ENCODE measurements at regions not wholly inside any gene's neighbourhood (a gene's known extent, or its start where the extent isn't known, plus 50 kb on each side); places are given as distances from the start of the nearest gene placed in this dataset.

- no peak for TF ChIP-seq POLR2AphosphoS5 (IDR thresholded peaks at IDR 0.05; ENCODE audit: low read depth, low read length)
- TF ChIP-seq, protein P1, sequence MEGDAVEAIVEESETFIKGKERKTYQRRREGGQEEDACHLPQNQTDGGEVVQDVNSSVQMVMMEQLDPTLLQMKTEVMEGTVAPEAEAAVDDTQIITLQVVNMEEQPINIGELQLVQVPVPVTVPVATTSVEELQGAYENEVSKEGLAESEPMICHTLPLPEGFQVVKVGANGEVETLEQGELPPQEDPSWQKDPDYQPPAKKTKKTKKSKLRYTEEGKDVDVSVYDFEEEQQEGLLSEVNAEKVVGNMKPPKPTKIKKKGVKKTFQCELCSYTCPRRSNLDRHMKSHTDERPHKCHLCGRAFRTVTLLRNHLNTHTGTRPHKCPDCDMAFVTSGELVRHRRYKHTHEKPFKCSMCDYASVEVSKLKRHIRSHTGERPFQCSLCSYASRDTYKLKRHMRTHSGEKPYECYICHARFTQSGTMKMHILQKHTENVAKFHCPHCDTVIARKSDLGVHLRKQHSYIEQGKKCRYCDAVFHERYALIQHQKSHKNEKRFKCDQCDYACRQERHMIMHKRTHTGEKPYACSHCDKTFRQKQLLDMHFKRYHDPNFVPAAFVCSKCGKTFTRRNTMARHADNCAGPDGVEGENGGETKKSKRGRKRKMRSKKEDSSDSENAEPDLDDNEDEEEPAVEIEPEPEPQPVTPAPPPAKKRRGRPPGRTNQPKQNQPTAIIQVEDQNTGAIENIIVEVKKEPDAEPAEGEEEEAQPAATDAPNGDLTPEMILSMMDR (IDR thresholded peaks at IDR 0.05): no peak
Measured at GRCh38 chr20:20894280-20894679, 181.8 kb upstream of the RALGAPA2 start.
